NB4 (cell line): ENCODE measurements at regions not wholly inside any gene's neighbourhood (a gene's known extent, or its start where the extent isn't known, plus 50 kb on each side); places are given as distances from the start of the nearest gene placed in this dataset.

Source experiments
- MYC ChIP-seq: IDR thresholded peaks from 2 replicates; pipeline ENCODE4 v1.6.1; 2011; ENCODE audit warnings: low read depth, low read length
- POLR2A ChIP-seq: IDR thresholded peaks from 2 replicates; pipeline ENCODE4 v1.6.1; 2011; ENCODE audit warnings: mild to moderate bottlenecking; ENCODE audit not compliant: insufficient read length; ENCODE audit errors: extremely low read depth
- TF ChIP-seq, protein P1 (sequence below): IDR thresholded peaks from one replicate; pipeline ENCODE4 v1.5.1; 2012; ENCODE audit warnings: low read depth, low read length
- TF ChIP-seq, protein P2 (sequence below): IDR thresholded peaks from 2 replicates; pipeline ENCODE4 v1.6.1; 2011; ENCODE audit warnings: low read depth, low read length

DNA sequence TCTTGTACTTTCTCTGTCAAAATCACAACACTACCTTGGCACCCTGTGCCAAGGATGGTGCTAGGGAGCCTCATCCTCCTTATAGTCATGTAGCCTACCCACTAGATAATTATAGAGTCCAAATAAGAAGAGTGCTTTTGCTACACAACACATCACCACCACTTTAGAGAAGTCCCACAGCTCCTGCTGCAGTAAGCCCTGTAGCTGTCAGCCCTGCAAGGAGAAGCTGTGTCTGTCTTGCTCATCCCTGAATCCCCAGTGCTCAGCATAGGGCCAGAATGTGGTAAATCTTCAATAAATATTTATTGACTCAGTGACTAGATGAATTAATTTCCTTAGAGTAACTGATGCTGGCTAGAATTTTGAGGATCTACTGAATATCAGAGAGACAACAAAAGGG, 190.8 kb downstream of the ZNF621 start:
- TF ChIP-seq, protein P1, sequence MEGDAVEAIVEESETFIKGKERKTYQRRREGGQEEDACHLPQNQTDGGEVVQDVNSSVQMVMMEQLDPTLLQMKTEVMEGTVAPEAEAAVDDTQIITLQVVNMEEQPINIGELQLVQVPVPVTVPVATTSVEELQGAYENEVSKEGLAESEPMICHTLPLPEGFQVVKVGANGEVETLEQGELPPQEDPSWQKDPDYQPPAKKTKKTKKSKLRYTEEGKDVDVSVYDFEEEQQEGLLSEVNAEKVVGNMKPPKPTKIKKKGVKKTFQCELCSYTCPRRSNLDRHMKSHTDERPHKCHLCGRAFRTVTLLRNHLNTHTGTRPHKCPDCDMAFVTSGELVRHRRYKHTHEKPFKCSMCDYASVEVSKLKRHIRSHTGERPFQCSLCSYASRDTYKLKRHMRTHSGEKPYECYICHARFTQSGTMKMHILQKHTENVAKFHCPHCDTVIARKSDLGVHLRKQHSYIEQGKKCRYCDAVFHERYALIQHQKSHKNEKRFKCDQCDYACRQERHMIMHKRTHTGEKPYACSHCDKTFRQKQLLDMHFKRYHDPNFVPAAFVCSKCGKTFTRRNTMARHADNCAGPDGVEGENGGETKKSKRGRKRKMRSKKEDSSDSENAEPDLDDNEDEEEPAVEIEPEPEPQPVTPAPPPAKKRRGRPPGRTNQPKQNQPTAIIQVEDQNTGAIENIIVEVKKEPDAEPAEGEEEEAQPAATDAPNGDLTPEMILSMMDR = no peak
- no peak for TF ChIP-seq POLR2A
- TF ChIP-seq, protein P2, sequence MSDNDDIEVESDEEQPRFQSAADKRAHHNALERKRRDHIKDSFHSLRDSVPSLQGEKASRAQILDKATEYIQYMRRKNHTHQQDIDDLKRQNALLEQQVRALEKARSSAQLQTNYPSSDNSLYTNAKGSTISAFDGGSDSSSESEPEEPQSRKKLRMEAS = no peak
- TF ChIP-seq MYC = no peak
